HAP-1 (cell line): ENCODE measurements at regions not wholly inside any gene's neighbourhood (a gene's known extent, or its start where the extent isn't known, plus 50 kb on each side); places are given as distances from the start of the nearest gene placed in this dataset.

ENCODE experiments used
- DNase-seq, 2 experiments: peaks; one replicate each; pipeline ENCODE4 v3.0.0-alpha.2; 2016 to 2020; ENCODE audit warnings: low spot score in 2 of 2
- H3K27me3 ChIP-seq: fragments of 250-450 bp; sonication (Bioruptor Pico); 2 replicates; pipeline ENCODE4 v1.5.1; 2020; ENCODE audit warnings: low read depth, mild to moderate bottlenecking, moderate library complexity
- H3K36me3 ChIP-seq: fragments of 250-450 bp; sonication (Bioruptor Pico); replicated peaks from 2 replicates; pipeline ENCODE4 v1.5.1; 2020; ENCODE audit warnings: mild to moderate bottlenecking
- H3K4me1 ChIP-seq: fragments of 250-450 bp; sonication (Bioruptor Pico); 2 replicates; pipeline ENCODE4 v1.5.1; 2020; ENCODE audit warnings: mild to moderate bottlenecking
- H3K4me3 ChIP-seq: fragments of 250-450 bp; sonication (Bioruptor Pico); 2 replicates; pipeline ENCODE4 v1.5.1; 2020; ENCODE audit warnings: mild to moderate bottlenecking, moderate library complexity
- H3K9me3 ChIP-seq: fragments of 250-450 bp; sonication (Bioruptor Pico); 2 replicates; pipeline ENCODE4 v1.5.1; 2020; ENCODE audit warnings: mild to moderate bottlenecking, moderate library complexity
- in situ Hi-C: fragments of 300-500 bp; cut with MboI; formaldehyde crosslinking; loops from 3 replicates; pipeline ENCODE4 v1.14.3; 2020; ENCODE audit warnings: low sequenced_read_pairs, inconsistent platforms, mixed read lengths

DNA sequence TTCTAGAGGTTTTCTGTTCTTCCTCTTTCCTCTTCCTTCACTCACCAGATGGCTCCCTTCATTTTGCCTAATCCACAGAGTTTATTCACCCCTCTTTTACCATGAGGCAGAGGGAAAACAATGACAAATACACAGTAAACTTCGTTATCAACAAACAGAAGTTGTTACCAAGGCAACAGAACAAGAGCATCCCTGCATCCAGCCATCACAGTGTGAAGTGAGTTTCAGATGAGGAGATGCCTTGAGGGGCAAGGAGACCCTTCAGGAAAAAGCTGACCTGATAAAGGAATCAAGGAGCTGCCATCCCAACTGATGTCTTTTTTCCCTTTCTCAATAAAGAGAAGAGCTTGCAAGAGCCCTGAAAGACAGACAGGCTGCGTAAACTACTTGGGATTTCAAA, 195.3 kb downstream of the BRINP2 start:
- no peak overlapping the region for H3K4me3 ChIP-seq
- no peaks in the 10 kb centered on the region for H3K4me1 ChIP-seq
- H3K36me3 ChIP-seq: no peaks in the 10 kb centered on the region
- no peak for DNase-seq
- in situ Hi-C loops: no loop called here
- H3K27me3 ChIP-seq: no peaks in the 10 kb centered on the region
- no peaks in the 10 kb centered on the region for H3K9me3 ChIP-seq

DNA sequence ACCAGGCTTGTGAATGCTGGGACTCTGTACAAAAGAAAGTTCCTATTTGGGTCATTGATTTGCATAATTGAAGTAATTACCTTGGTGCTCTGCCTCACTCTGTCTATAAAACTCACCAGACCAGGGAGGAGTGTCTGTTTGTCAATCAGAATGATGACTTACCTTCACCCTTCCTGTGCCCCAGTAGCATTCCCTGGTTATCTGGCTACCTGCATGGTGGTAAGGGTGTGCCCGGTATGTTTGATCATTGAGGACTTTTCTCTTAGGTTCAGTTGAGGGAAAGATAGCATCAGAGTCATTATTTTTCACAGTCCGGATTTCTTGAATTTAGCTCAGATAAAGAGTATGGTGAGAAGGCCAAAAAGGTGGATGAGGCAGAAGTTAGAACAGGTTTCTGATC, 190.0 kb downstream of the BRINP2 start:
- Histone ChIP-seq H3K4me1 (no peaks in the 10 kb centered on the region), H3K36me3 (no peaks in the 10 kb centered on the region), H3K9me3 (no peaks in the 10 kb centered on the region), H3K4me3 (no peak overlapping the region), H3K27me3 (no peaks in the 10 kb centered on the region)
- in situ Hi-C loops: no loop called here
- no peak for DNase-seq

DNA sequence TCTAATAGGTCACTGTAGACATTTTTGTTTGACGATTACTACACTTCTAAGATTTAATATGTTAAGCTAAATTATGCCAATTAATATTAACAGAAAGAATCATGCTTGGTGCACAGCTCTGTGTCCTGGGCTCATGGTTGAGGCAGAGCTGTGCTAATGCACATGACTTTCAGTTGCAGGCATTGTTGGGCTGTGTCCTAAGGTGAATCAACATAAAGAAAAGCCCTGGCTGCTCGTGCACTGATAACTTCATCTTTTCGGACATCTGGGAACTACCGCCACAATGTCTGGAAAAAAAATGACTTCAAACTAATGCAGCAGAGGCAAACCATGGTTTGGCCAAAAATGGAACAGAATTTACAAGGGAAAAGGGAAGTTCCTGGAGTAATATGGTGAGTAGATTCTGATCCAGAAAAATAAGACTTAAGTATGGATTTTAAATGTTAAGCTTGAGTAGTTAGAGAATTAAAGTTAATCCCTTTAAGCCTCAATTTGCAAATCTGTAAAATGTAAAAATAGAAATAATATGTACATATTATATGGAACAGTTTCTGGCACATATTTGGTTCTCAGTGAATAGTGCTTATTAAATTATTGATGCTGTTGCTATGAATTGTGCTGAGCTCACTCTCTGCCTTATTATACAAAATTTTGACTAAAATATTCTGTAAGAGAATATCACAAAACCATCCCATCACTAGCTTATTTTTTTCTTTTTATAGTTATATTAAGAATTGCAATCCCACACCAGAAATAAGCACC, 186.1 kb downstream of the BRINP2 start:
- in situ Hi-C loops: no loop called here
- no peaks in the 10 kb centered on the region for H3K36me3 ChIP-seq
- no peaks in the 10 kb centered on the region for H3K27me3 ChIP-seq
- H3K4me3 ChIP-seq: no peak overlapping the region
- DNase-seq: no peak
- H3K4me1 ChIP-seq: no peaks in the 10 kb centered on the region
- H3K9me3 ChIP-seq: no peaks in the 10 kb centered on the region

DNA sequence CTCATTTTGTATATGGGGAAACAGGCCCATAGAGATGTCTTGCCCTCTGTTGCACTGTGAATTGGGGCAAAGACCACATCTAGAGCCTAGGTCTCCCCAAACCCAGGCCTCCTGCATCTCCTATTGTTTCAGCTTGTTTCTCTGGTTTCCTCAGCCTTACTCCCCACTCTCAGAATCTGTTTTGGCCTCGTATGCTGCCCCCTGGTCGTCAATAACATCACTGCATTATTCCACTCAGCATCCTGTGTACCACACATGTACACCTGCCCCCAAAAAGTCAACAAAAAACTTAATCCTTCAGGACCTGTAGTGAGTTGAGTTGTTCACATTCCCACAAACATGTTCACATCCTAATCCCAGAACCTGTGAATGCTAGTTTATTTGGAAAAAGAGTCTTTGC, 184.8 kb downstream of the BRINP2 start:
- H3K4me1 ChIP-seq: no peaks in the 10 kb centered on the region
- H3K9me3 ChIP-seq: no peaks in the 10 kb centered on the region
- H3K4me3 ChIP-seq: no peak overlapping the region
- in situ Hi-C loops: no loop called here
- DNase-seq: peak in 1 of 2 experiments; percentile 15
- no peaks in the 10 kb centered on the region for H3K27me3 ChIP-seq
- no peaks in the 10 kb centered on the region for H3K36me3 ChIP-seq

DNA sequence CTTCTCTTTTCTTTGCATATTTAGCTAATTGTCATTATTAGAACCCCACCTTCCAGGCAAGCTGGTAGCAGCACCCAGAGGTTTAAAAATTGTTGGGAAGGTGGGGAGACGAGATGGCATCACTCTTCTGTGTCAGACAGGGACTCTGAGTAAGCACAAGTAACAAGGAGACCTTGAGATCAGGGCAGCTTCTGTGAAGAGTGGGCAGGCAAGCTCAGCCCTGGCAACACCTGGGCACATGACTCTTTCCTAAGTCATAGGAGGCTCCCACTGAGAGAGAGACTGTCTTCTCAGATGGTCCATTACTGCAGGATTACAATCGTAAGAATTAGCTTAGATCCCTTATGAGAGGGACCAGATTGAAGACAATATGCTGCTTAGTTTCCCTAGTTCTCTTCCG, 183.5 kb downstream of the BRINP2 start:
- Histone ChIP-seq H3K4me3 (no peak overlapping the region), H3K36me3 (no peaks in the 10 kb centered on the region), H3K9me3 (no peaks in the 10 kb centered on the region), H3K4me1 (no peaks in the 10 kb centered on the region), H3K27me3 (no peaks in the 10 kb centered on the region)
- no peak for DNase-seq
- in situ Hi-C loops: no loop called here

DNA sequence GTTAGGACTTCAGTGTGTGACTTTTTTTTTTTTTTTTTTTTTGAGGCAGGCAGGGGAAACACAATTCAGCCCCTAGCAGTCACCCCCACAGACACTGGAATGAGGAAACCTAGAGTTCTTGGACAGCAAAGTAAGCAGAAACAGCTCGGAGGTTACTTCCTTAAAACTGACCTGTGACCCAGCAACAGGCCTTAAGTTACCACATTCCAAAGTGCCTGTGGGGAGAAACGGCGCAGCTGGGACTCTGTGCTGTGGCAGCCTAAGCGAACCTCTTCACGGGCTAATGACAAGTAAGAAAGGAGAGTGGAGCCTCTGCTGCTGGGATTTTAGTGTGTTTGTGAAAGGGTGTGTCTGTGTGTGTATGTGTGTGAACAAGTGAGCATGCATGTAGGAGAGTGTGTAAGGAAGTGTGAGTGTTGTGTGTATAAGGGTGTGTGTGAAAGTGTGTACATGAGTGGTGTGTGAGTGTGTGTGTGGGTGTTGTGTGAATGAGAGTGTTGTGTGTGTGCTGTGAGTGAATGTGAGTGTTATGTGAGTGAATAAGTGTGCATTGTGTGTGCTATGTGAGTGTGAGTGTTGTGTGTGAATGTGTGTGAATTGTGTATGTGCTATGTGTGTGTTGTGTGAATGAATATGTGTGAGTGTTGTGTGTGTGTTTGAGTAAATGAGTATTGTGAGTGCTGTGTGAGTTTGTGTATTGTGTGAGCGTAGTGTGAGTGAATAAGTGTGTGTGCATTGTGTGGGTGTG, 180.8 kb downstream of the BRINP2 start:
- Histone ChIP-seq H3K4me3 (no peak overlapping the region), H3K36me3 (no peaks in the 10 kb centered on the region), H3K9me3 (no peaks in the 10 kb centered on the region), H3K4me1 (no peaks in the 10 kb centered on the region), H3K27me3 (no peaks in the 10 kb centered on the region)
- in situ Hi-C loops: no loop called here
- no peak for DNase-seq

DNA sequence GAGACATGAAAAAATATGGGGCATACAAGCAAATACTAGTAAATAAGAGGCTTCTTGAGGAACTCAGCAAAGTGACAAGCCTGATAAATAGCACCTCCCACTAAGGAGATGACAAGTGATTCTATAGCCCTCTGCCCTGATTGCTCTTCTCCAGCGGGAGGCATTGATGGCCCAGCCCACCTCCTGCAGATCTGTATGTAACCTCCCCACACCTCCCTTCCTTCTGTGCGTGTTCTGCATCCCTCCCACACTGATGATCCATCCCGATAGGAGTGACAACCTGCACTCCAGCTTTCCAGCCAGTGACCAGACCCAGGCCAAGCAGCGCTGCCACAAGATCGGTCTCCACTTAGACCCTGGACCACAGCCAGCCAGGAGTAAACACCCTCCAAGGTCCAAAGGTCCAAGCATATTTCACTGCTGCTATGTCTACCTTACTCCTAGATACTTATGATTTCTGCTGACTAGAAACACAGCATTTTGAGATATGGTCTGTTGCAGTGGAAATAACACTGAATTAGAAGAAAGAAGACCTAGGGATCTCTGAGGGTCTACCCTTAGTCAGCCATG, 176.1 kb downstream of the BRINP2 start:
- no peaks in the 10 kb centered on the region for H3K9me3 ChIP-seq
- in situ Hi-C loops: no loop called here
- H3K4me1 ChIP-seq: no peaks in the 10 kb centered on the region
- no peaks in the 10 kb centered on the region for H3K27me3 ChIP-seq
- no peaks in the 10 kb centered on the region for H3K36me3 ChIP-seq
- H3K4me3 ChIP-seq: no peak overlapping the region
- DNase-seq: no peak

DNA sequence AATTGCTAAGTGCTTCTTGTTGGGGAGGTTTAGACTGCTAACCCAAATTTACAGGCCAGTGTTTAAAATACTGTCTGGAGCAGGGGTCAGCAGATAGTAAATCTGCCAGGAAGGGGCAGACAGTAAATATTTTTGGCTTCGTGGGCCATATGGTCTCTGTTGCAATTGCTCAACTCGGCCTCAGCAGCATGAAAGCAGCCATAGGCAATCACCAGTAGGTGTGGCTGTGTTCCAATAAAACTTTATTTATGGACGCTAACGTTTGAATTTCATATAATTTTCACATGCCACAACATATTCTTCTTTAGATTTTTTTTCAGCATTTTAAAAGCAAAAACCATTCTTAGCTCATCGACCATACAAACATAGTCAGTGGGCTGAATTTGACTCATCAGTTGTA, 172.7 kb downstream of the BRINP2 start:
- Histone ChIP-seq H3K27me3 (no peaks in the 10 kb centered on the region), H3K4me3 (no peak overlapping the region), H3K4me1 (no peaks in the 10 kb centered on the region), H3K9me3 (no peaks in the 10 kb centered on the region), H3K36me3 (no peaks in the 10 kb centered on the region)
- in situ Hi-C loops: no loop called here
- DNase-seq: no peak

DNA sequence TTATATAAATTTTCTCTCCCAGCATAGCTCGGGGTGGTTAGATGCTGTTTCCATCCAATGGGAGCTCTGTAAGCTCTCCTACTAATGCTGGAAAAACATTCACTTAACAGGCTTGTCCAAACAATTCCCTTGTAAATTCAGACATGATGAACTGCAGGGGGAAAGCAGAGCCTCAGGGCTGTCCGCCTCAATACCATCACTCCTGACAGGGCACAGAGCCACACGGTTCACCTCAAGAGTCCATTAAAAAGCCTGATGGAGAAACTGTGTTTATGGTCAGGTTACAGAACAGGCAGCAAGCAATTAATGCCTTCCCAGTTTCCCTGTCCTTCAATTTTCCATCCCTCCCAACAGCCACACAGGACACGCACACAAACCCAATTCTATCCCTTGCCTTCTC, 171.0 kb downstream of the BRINP2 start:
- DNase-seq: no peak
- Histone ChIP-seq H3K9me3 (no peaks in the 10 kb centered on the region), H3K4me1 (no peaks in the 10 kb centered on the region), H3K4me3 (no peak overlapping the region), H3K36me3 (no peaks in the 10 kb centered on the region), H3K27me3 (no peaks in the 10 kb centered on the region)
- in situ Hi-C loops: no loop called here

DNA sequence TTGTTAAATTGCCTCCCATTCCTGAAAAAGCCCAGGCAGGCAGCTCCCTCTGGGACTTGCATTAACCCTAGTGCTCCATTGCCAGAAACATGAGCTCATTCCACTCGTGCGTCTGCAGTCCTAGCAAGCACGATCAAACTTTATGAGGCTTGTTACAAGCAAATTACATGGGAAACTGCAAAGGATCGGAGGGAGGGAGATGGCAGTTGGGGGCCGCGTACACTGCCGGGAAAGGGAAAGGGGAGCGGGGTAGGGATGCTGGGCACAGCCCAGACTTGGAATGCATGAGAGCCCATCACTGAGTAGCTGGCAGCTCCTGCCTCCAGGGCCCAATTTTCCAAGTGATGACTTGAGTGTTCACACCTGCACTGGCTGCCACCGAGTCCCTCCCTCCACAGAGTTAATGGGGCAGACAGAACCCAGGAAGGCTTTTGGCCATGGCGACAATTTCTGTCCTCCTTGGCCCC, 169.9 kb downstream of the BRINP2 start:
- in situ Hi-C loops: no loop called here
- no peaks in the 10 kb centered on the region for H3K27me3 ChIP-seq
- H3K9me3 ChIP-seq: no peaks in the 10 kb centered on the region
- H3K4me3 ChIP-seq: no peak overlapping the region
- no peaks in the 10 kb centered on the region for H3K36me3 ChIP-seq
- no peak for DNase-seq
- no peaks in the 10 kb centered on the region for H3K4me1 ChIP-seq

DNA sequence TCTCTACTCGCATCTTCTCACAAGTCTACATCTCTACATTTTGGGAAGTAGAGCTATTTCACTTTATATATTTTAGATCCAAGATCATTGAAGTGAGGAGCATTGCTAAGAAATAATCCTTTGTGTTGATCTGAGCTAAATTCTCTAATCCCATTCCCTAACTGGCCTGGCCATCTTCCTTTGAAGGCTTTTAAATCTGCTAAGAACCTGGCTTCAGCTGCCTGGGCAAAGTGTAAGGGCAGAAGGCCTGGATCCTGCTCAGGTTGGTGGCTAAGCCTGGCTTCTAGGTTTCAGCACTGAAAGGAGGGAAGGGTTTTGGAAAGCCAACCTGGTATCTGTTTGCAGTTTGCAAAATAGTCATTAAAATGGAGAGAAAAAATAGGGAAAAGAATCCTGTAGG, 167.6 kb downstream of the BRINP2 start:
- in situ Hi-C loops: no loop called here
- no peak overlapping the region for H3K4me3 ChIP-seq
- H3K9me3 ChIP-seq: no peaks in the 10 kb centered on the region
- H3K4me1 ChIP-seq: no peaks in the 10 kb centered on the region
- no peak for DNase-seq
- no peaks in the 10 kb centered on the region for H3K27me3 ChIP-seq
- H3K36me3 ChIP-seq: no peaks in the 10 kb centered on the region

DNA sequence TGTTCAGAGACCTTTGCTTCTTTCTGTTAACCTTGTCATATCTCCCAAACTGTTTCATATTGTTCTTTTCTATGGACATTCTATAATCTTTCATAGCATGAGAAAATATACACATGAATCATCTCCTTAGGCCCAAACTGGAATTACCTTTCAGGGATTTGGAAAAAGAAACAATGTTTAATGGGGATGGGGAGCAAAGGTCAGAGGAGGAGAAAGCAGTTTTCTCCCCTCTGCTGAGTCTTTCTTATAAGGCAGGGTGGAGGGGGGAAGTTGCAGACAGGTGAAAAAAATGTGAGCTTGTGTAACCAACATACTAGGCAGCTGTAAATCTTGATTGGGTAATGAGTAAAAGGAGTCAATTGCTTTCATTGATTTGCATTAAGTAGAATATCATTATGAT, 164.1 kb downstream of the BRINP2 start:
- no peaks in the 10 kb centered on the region for H3K9me3 ChIP-seq
- no peak for DNase-seq
- H3K4me3 ChIP-seq: no peak overlapping the region
- H3K36me3 ChIP-seq: no peaks in the 10 kb centered on the region
- no peaks in the 10 kb centered on the region for H3K27me3 ChIP-seq
- in situ Hi-C loops: no loop called here
- H3K4me1 ChIP-seq: no peaks in the 10 kb centered on the region

DNA sequence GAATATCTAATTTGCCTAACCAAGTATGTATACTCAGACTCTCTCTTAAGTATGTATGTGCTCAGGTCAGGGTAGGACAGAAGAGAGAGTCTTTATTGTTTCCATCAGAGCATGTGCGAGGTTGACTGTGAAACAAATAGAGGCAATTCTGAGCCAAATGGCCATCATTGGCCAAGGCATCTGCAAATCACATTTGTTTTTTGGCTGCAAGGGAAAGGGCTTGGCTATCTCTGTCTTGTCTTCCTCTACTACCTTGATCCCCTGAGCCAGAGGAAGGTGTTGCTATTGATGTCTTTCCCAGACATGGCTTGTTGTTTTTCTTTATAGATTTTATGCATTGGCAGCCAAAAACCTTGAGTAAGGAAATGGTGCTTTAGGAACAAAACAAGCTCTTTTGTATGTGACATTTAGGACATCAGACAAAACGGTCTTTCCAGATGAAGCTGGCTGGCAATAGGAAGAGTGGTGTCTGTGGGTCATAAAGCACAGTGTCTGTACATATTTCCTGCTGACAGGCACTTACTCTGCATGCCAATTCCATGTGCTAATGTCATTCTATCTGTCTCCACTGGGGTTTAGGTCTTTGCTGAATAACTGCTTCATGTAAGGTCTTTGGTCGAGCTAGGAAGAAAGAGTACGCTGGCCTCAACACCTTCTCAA, 163.3 kb downstream of the BRINP2 start:
- no peaks in the 10 kb centered on the region for H3K9me3 ChIP-seq
- DNase-seq: no peak
- in situ Hi-C loops: no loop called here
- no peaks in the 10 kb centered on the region for H3K36me3 ChIP-seq
- H3K4me1 ChIP-seq: no peaks in the 10 kb centered on the region
- no peak overlapping the region for H3K4me3 ChIP-seq
- no peaks in the 10 kb centered on the region for H3K27me3 ChIP-seq
